Glomerular visceral epithelial cell (primary cell): ENCODE measurements at regions not wholly inside any gene's neighbourhood (a gene's known extent, or its start where the extent isn't known, plus 50 kb on each side); places are given as distances from the start of the nearest gene placed in this dataset.
"Not testable (repeated sequence)": the region's sequence is repeated elsewhere in the genome, so short reads cannot be mapped to it uniquely, and the experiment has no call there.

ENCODE experiments used
- DNase-seq: peaks from one replicate; pipeline ENCODE4 v3.0.0-alpha.2; 2016; ENCODE audit errors: extremely low spot score

GRCh38 chr14:28116716-28117115, 649.9 kb upstream of the FOXG1 start:
- no peak for DNase-seq

GRCh38 chr14:28119849-28120248, 646.7 kb upstream of the FOXG1 start:
- no peak for DNase-seq

- no peak for DNase-seq
These were observed 646.2 kb upstream of the FOXG1 start for GRCh38 chr14:28120391-28120790.

- DNase-seq: no peak
These were observed 644.9 kb upstream of the FOXG1 start for GRCh38 chr14:28121512-28122297.

GRCh38 chr14:28130610-28131284, 635.8 kb upstream of the FOXG1 start:
- no peak for DNase-seq

- DNase-seq: no peak
These were observed 628.2 kb upstream of the FOXG1 start for GRCh38 chr14:28138341-28138740.

GRCh38 chr14:28141662-28142061, 624.9 kb upstream of the FOXG1 start:
- DNase-seq: no peak

GRCh38 chr14:28142400-28143015, 624.1 kb upstream of the FOXG1 start:
- DNase-seq: peak; percentile 6

GRCh38 chr14:28143316-28143715, 623.3 kb upstream of the FOXG1 start:
- no peak for DNase-seq

GRCh38 chr14:28151926-28152325, 614.7 kb upstream of the FOXG1 start:
- DNase-seq: no peak

GRCh38 chr14:28152453-28153044, 614.0 kb upstream of the FOXG1 start:
- DNase-seq: no peak

- no peak for DNase-seq
These were observed 609.2 kb upstream of the FOXG1 start for GRCh38 chr14:28157289-28157869.

- no peak for DNase-seq
These were observed 608.4 kb upstream of the FOXG1 start for GRCh38 chr14:28157887-28158791.

GRCh38 chr14:28161040-28161439, 605.5 kb upstream of the FOXG1 start:
- no peak for DNase-seq

GRCh38 chr14:28163233-28163632, 603.4 kb upstream of the FOXG1 start:
- no peak for DNase-seq

- no peak for DNase-seq
These were observed 602.7 kb upstream of the FOXG1 start for GRCh38 chr14:28163897-28164296.

GRCh38 chr14:28187902-28188830, 578.4 kb upstream of the FOXG1 start:
- DNase-seq: not testable (repeated sequence)

GRCh38 chr14:28196878-28197277, 569.7 kb upstream of the FOXG1 start:
- no peak for DNase-seq

- no peak for DNase-seq
These were observed 546.2 kb upstream of the FOXG1 start for GRCh38 chr14:28220391-28220790.

- no peak for DNase-seq
These were observed 525.7 kb upstream of the FOXG1 start for GRCh38 chr14:28240909-28241308.
